Esophagus squamous epithelium (tissue), 4 donors: ENCODE measurements at regions not wholly inside any gene's neighbourhood (a gene's known extent, or its start where the extent isn't known, plus 50 kb on each side); places are given as distances from the start of the nearest gene placed in this dataset.

Source experiments
- CTCF ChIP-seq, 6 experiments: fragments of 450-650 bp in 4 of 6; fragments of 200-600 bp in 2 of 6; sonication (generic) in 2 of 6; IDR thresholded peaks; one replicate each; pipeline ENCODE4 v1.5.1; 2016 to 2019; ENCODE audit warnings: antibody characterized with exemption in 6 of 6, mild to moderate bottlenecking in 4 of 6, moderate library complexity in 4 of 6
- POLR2A ChIP-seq, 4 donors: fragments of 450-650 bp; IDR thresholded peaks; one replicate each; pipeline ENCODE4 v1.6.1; 2017; ENCODE audit warnings: antibody characterized with exemption in 4 of 4, mild to moderate bottlenecking in 4 of 4, moderate library complexity in 3 of 4

- TF ChIP-seq CTCF (IDR thresholded peaks at IDR 0.05), result no peak
- TF ChIP-seq POLR2A (IDR thresholded peaks at IDR 0.05), result no peak
Measured at GRCh38 chr2:22501851-22502250, 883.1 kb upstream of the KLHL29 start.
